Type B pancreatic cell (in vitro differentiated cells): ENCODE measurements at regions not wholly inside any gene's neighbourhood (a gene's known extent, or its start where the extent isn't known, plus 50 kb on each side); places are given as distances from the start of the nearest gene placed in this dataset.

ENCODE experiments used
- DNase-seq: peaks from one replicate; pipeline ENCODE4 v3.0.0; 2021; ENCODE audit warnings: mixed read lengths; ENCODE audit not compliant: unreplicated experiment; ENCODE audit errors: extremely low spot score
- H3K27ac Mint-ChIP-seq: 2 replicates; pipeline ENCODE4 v1.8.0; 2021; ENCODE audit warnings: mild to moderate bottlenecking, mixed read lengths
- H3K27me3 Mint-ChIP-seq: 2 replicates; pipeline ENCODE4 v1.8.0; 2021; ENCODE audit warnings: mixed read lengths
- H3K36me3 Mint-ChIP-seq: 2 replicates; pipeline ENCODE4 v1.8.0; 2021; ENCODE audit warnings: mixed read lengths
- H3K4me1 Mint-ChIP-seq: one replicate; pipeline ENCODE4 v1.8.0; 2021; ENCODE audit warnings: mixed read lengths; ENCODE audit not compliant: unreplicated experiment
- H3K4me3 Mint-ChIP-seq: 2 replicates; pipeline ENCODE4 v1.8.0; 2021; ENCODE audit warnings: mild to moderate bottlenecking, mixed read lengths
- H3K9me3 Mint-ChIP-seq: 2 replicates; pipeline ENCODE4 v1.8.0; 2021; ENCODE audit warnings: mixed read lengths
- TF ChIP-seq, protein P1 (sequence below): fragments of 200-600 bp; sonication (generic); conservative IDR thresholded peaks from 2 replicates; pipeline ENCODE4 v1.5.0; 2021; ENCODE audit warnings: antibody characterized with exemption, mild to moderate bottlenecking

DNA sequence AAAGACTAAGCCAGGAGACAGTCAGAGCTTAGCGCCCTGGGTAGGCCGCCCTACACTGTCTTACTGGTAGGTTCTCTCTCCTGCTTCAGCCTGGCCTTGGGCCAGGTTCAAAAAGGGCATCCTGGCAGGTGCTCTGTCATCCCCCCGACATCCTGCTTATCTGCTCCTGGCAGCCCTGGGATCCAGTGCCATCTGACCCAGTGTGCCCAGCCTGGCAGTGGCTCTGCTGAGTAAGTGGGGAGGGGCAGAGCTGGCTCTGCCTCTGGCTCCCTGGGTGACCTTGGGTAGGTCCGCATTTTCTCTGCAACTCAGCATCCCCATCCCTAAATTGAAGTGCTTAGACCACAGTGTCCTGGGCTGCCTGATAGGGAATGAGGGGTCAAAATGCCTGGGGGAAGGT is 549.9 kb downstream of the PTPRU start:
- Mint-ChIP-seq H3K27me3 (peaks cover 13% of the 10 kb centered on the region), H3K36me3 (no peaks in the 10 kb centered on the region), H3K4me1 (no peaks in the 10 kb centered on the region), H3K9me3 (no peaks in the 10 kb centered on the region), H3K27ac (no peak overlapping the region), H3K4me3 (no peak overlapping the region)
- no peak for DNase-seq
- TF ChIP-seq, protein P1, sequence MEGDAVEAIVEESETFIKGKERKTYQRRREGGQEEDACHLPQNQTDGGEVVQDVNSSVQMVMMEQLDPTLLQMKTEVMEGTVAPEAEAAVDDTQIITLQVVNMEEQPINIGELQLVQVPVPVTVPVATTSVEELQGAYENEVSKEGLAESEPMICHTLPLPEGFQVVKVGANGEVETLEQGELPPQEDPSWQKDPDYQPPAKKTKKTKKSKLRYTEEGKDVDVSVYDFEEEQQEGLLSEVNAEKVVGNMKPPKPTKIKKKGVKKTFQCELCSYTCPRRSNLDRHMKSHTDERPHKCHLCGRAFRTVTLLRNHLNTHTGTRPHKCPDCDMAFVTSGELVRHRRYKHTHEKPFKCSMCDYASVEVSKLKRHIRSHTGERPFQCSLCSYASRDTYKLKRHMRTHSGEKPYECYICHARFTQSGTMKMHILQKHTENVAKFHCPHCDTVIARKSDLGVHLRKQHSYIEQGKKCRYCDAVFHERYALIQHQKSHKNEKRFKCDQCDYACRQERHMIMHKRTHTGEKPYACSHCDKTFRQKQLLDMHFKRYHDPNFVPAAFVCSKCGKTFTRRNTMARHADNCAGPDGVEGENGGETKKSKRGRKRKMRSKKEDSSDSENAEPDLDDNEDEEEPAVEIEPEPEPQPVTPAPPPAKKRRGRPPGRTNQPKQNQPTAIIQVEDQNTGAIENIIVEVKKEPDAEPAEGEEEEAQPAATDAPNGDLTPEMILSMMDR = no peak

DNA sequence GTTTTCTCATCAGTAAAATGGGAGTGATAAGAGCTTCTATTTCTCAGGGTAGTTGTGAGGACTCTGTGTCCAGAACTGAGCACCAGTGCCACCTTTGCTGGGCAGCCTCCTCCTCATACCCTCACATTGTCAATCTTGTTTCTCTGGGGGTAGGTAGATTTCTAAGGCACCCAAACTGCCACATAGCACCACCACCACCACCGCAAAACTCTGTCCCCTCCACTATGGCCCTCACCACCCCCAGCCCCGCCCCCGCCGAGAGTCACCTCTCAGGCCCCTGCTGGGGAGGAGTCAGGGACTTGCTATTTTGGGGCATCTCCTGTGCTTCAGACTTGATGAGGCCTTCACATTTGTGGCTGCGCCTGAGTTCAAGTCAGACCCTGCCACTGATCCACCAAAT is 549.2 kb downstream of the PTPRU start:
- Mint-ChIP-seq H3K27ac (no peak overlapping the region), H3K4me3 (no peak overlapping the region), H3K27me3 (peaks cover 16% of the 10 kb centered on the region), H3K9me3 (no peaks in the 10 kb centered on the region), H3K4me1 (no peaks in the 10 kb centered on the region), H3K36me3 (no peaks in the 10 kb centered on the region)
- DNase-seq = no peak
- TF ChIP-seq, protein P1 = no peak

DNA sequence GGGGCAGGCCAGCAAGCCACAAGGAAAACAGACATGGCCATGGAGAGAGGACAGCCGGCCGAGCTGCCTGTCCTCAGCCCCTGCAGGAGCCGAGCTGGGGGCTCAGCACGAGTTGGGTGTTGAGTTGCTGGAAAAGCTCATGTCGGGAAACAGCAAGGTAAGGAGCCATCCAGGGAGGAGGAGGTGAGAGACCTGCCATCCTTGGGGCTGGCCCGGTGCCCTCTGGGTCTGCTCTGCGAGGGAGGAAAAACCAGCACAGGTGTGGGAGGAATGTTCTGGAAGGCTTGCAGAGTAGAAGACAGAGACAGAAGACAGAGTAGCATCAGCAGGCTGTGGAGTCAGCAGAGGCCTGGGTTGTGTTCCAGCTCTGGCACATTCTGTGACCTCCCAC is 548.8 kb downstream of the PTPRU start:
- H3K36me3 Mint-ChIP-seq = no peaks in the 10 kb centered on the region

DNA sequence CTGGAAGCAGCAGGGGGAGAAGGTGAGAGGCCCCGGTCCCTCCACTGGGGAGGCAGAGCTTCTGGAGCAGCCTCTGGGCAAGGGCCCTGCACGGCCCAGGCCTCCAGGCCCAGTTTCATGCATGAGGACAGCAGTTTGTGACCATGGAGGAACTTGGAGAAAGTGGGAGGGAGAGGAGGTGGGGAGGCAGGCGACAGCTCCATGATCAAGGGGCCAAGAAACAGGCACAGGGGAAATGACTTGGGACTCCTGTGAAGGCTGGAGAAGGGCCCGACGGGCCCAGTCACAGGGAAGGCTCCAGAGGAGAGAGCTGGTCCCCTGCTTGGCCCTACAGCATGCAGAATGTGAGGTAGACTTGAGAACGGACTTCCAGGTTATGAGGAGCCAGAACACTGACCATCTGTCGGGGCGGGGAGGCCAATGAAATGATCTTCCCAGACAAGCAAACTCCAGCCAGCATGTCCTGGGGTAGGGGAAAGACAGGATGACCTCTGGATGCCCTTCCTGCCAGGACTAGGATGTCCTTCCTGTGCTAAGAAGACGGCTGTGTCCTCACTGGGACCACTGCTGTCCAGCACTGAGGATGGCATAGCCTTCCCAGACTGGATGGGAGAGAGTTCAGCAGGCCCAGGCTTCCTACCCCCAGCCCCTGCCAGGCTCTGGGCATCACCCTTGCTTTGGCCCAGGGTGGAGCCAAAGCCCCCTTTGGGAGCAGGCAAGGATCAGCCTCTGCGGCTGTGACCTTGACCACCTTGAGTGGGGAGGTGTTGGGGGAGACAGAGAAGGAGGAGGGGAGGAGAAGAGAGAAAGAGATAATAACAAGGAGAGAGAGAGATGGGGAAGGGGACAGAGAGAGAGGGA is 548.2 kb downstream of the PTPRU start:
- TF ChIP-seq, protein P1 = no peak
- H3K4me3 Mint-ChIP-seq = no peak overlapping the region
- H3K27ac Mint-ChIP-seq = no peak overlapping the region
- H3K4me1 Mint-ChIP-seq = no peaks in the 10 kb centered on the region
- peaks cover 12% of the 10 kb centered on the region for H3K27me3 Mint-ChIP-seq
- H3K36me3 Mint-ChIP-seq = no peaks in the 10 kb centered on the region
- no peaks in the 10 kb centered on the region for H3K9me3 Mint-ChIP-seq
- no peak for DNase-seq

More for the DNA sequence above, 548.8 kb downstream of the PTPRU start:
- TF ChIP-seq, protein P1 = no peak
- H3K4me1 Mint-ChIP-seq = no peaks in the 10 kb centered on the region
- DNase-seq = no peak
- H3K9me3 Mint-ChIP-seq = no peaks in the 10 kb centered on the region
- H3K4me3 Mint-ChIP-seq = no peak overlapping the region
- peaks cover 15% of the 10 kb centered on the region for H3K27me3 Mint-ChIP-seq
- no peak overlapping the region for H3K27ac Mint-ChIP-seq

DNA sequence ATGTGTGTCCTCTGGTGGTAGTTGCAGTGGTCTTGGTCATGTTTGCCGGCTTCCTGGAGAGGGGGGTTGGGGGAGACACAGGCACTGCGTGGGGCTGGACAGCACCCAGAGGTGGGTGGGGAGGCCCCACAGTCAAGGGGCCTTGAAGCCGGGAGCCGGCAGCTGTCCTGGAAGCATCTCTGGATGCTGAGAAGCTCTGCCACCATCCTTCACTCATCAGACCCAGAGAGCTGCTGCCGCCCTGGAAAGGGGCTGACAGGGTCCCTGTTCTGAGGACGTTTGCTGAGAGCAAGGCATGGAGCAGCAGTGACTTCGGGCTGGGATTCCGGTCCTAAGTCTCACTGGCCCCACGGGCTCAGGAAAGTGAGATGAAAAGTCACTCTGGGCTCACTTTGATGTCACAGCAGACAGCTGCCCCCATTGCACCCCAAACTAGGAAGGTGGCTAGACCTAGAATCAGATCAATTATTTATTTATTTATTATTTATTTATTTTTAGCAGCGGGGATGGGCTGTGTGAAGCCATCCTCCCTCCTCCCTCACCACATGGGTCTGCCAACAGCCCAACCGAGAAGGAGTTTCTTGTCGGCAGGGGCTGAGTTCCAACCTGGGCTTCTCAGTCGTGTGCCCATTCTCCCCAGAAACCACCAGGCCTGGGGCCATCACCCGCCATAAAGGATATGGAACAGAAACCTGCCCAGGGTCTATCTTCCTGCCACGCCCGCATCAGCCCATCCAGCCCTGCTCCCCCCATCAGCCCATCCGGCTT is 547.4 kb downstream of the PTPRU start:
- Mint-ChIP-seq H3K4me1 (no peaks in the 10 kb centered on the region), H3K9me3 (no peaks in the 10 kb centered on the region), H3K27me3 (peaks cover 12% of the 10 kb centered on the region), H3K36me3 (no peaks in the 10 kb centered on the region), H3K27ac (no peak overlapping the region), H3K4me3 (no peak overlapping the region)
- DNase-seq = no peak
- TF ChIP-seq, protein P1 = no peak
